Transverse colon (tissue), 4 donors: ENCODE measurements at regions not wholly inside any gene's neighbourhood (a gene's known extent, or its start where the extent isn't known, plus 50 kb on each side); places are given as distances from the start of the nearest gene placed in this dataset.

Experiments used
- CTCF ChIP-seq, 5 experiments: fragments of 200-600 bp in 3 of 5; fragments of 450-650 bp in 2 of 5; sonication (generic) in 3 of 5; IDR thresholded peaks; 1 replicate in 2 of 5; 2 replicates in 3 of 5; pipeline ENCODE4 v1.5.1; 2016 to 2017; ENCODE audit warnings: antibody characterized with exemption in 5 of 5, inconsistent platforms in 3 of 5, mild to moderate bottlenecking in 2 of 5, moderate library complexity in 1 of 5
- EP300 ChIP-seq: sonication (generic); formaldehyde crosslinking; IDR thresholded peaks from one replicate; pipeline ENCODE4 v1.6.1; 2017; ENCODE audit warnings: antibody characterized with exemption, low read depth
- POLR2A ChIP-seq: fragments of 450-650 bp; IDR thresholded peaks from one replicate; pipeline ENCODE4 v1.6.1; 2016; ENCODE audit warnings: antibody characterized with exemption, mild to moderate bottlenecking, moderate library complexity
- POLR2AphosphoS5 ChIP-seq, 3 donors: sonication (generic); formaldehyde crosslinking; IDR thresholded peaks; one replicate each; pipeline ENCODE4 v1.6.1; 2016; ENCODE audit warnings: antibody characterized with exemption in 3 of 3

- TF ChIP-seq POLR2AphosphoS5 (IDR thresholded peaks at IDR 0.05) = no peak
- TF ChIP-seq CTCF (IDR thresholded peaks at IDR 0.05) = no peak
- no peak for TF ChIP-seq POLR2A
- no peak for TF ChIP-seq EP300
Measured at GRCh38 chr14:61932974-61933373, 170.8 kb downstream of the SNAPC1 start.
